GM21447 (cell line): ENCODE measurements at regions not wholly inside any gene's neighbourhood (a gene's known extent, or its start where the extent isn't known, plus 50 kb on each side); places are given as distances from the start of the nearest gene placed in this dataset.
"Not testable (repeated sequence)": the region's sequence is repeated elsewhere in the genome, so short reads cannot be mapped to it uniquely, and the experiment has no call there.

Experiments used
- ATAC-seq: cut with Tn5 transposase; IDR thresholded peaks from one replicate; pipeline ENCODE4 v1.9.1; 2021; ENCODE audit not compliant: unreplicated experiment

DNA sequence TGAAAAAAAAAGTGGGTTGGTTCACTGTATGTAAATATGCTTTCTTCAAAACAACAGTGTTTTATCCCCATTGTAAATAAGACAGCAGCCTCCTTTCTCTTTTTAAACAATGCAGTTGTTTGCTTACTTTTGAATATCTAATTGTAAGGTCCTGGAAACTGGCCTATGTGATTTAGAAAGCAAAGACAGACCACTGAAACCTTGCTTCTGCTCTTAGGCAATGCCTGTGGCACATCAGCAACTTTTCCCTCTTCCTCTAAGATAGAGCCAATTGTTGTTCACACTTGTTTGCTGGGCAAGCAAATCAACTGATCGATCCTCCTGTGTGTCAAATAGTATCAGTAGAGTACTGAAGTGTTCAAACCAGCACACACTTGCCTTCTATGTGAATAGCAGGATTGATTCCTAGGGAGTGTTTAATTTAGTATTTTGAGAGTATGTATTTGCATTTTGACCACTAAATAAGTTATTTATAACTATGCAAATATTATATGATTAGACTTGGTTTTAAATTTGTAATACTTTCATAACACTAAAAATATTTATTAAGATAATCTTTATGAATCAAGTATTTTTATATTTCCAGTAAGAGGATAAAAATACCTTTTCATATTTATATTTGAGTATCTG, 55.4 kb upstream of the GRPR start:
- ATAC-seq: peak; percentile 76

DNA sequence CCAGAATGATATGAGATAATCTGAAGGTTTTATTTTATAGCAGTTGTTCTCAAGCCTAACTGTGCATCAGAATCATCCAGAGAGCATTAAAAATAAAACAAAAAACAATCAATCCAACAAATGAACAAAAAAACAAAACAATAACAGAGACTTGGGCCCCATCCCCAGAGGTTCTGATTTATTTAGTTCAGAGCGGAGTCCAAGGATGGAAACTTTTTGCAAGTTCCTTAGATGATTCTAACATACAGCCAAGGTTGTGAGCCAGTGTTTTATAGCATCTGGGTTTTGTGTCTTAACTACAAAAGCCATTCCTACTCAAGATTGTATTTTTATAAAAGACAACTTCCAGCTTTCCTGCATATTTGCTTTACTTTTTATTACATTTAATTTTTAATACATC, 59.4 kb upstream of the GRPR start:
- no peak for ATAC-seq

DNA sequence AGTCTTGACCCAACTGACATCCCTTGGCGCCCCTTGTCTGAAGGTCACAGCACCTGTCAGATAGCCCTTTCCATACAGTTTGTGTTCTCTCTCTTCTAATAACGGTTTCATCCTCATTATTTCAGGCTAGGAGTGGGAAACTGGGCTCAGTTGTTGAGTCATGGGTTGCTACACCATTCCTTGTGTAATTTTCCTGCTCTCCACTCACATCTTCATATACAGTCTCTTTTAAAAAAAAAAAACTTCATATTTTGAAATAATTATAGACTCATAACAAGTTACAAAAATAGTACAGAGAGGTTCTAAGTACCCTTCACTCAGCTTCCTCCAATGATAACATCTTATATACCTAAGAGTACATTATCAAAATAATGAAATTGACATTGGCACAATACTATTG, 60.2 kb upstream of the GRPR start:
- no peak for ATAC-seq

DNA sequence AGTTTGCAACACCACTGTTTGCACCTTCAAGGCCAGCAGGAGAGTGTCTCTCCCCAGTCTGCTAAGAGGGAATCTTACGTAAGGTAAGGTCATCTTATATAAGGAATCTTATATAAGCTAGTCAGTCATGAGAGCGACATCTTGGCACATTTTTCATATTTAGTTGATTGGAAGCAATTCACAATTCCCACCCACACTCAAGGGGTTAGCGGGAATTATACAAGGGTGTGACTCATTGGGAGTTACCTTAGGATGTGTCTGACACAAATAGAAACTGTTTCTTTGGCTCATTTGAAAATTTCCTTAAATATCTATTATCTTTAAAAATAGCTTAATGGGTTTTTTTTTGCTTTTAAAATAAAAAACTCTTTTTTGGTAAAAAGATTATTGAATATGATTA, 62.1 kb upstream of the GRPR start:
- no peak for ATAC-seq

DNA sequence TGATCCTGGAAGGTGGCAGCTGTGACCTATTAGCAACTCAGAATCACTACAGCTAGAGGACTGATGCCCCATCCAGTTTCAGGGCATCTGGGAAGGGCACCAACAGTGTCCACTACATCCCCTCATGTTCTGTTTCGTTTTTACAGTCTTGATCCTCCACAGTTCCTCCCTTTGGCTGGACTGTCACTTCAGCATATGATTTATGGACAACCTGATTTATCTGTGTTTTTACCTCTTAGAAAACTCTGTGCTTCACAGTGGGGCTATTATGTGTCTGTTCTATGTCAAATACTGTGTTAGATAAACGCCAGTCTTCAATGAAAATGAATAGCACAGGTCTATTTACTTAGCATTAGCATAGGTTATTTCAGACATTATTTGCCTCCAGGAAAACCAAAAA, 63.1 kb upstream of the GRPR start:
- no peak for ATAC-seq

DNA sequence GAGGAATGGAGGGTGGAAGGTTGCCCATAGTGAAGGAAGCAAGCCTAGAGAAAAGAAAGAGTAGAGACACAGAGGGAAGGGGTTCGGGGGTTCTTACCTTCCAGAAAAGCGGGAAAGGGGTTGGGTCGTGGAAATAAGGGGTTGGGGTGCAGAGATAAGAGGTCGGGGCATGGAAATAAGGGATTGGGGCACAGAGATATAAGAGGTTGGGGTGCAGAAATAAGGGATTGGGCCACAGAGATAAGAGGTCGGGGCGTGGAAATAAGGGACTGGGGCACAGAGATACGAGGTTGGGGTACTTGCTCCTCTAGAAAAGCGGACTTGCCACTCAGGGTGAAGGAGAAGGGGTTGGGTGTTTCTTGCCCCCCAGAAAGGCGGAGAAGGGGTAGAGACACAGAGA, 74.2 kb upstream of the GRPR start:
- not testable (repeated sequence) for ATAC-seq

DNA sequence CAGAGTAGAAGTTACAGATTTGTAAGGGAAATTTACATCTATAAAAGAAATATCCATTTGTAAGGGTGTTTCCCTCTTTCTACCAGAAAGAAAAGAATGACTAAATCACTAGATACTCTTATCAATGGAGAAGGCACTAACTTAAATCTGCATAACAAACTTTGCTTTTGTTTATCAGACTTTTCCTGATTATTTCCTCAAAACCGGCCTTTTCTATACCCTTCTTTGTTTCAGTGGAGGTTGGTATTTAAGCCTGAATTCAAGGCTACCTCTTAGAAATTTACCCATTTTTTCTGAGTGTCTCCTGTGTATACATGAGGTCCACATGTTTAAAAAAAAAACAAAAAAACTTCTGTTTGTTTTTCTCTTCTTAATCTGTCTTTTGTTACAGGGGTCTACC, 80.4 kb upstream of the GRPR start:
- no peak for ATAC-seq

DNA sequence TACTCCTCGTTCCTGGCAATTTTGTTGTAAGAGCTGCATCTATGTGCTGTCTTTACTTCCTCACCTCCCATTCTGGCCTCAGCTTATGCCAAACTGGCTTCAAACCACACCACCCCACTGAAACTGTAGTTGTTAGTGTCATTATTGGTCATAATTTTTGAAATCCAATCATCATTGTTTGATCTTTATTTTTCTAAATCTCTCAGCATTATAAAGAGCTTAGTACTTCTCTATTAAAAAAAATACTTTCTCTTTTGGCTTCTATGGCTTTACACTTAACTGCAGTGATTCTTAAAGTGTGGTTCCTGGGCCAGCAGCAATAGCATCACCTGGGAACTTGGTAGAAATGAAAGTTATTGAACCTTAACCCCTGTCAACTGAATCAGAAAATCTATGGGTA, 83.5 kb upstream of the GRPR start:
- peak; percentile 62 for ATAC-seq

DNA sequence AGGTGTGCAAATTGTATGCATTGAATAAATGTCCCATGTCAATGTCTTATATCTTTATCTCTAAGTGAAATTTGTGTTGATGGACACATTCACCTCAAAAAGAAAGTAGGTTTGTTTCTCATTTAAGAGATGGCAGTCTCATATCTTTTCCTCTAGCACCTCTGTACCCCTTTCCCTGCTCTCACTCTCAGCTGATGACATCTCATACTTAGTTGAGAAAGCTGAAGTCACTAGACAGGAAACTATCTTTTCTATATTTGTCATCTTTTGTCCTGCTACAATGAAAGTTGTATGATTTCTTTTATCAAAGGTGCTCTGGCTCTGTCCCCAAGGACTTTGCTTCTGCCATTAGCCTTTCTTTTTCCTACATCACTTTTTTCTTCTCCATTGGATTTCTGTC, 84.0 kb upstream of the GRPR start:
- peak; percentile 69 for ATAC-seq

DNA sequence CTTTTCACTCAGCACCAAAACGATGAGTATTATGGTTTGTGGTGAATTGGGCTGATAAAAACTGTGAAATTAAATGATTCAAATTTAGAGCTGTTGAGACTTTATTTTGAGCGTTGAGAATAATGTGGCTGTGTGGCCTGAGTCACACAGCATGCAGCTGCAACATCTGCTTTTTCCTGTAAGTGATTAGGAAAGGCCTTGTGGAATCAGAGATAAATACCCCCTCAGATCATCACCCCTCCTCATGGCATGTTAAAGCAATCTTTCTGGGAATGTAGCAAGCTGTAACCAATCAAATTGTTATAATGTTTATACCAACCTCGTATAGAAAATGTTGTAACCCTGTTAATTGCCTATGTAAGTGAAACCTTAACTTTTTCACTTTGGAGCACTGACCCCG, 90.0 kb upstream of the GRPR start:
- no peak for ATAC-seq

DNA sequence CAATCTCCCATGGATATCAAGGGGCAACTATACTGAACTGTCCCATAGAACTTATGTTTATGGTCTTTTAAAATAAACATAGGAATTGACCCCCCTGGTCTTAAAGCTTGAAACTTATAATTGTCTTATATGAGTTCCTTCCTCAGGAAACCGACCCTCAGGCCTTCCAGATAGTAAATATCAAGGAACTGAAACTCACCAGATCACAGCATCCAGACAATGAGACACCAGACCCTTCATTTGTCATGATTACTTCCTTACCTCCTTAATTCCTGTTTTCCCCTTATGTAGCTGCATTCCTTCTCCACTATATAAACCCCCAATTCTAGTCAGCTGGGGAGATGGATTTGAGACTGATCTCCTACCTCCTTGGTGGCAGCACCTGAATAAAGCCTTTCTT, 94.8 kb upstream of the GRPR start:
- no peak for ATAC-seq

DNA sequence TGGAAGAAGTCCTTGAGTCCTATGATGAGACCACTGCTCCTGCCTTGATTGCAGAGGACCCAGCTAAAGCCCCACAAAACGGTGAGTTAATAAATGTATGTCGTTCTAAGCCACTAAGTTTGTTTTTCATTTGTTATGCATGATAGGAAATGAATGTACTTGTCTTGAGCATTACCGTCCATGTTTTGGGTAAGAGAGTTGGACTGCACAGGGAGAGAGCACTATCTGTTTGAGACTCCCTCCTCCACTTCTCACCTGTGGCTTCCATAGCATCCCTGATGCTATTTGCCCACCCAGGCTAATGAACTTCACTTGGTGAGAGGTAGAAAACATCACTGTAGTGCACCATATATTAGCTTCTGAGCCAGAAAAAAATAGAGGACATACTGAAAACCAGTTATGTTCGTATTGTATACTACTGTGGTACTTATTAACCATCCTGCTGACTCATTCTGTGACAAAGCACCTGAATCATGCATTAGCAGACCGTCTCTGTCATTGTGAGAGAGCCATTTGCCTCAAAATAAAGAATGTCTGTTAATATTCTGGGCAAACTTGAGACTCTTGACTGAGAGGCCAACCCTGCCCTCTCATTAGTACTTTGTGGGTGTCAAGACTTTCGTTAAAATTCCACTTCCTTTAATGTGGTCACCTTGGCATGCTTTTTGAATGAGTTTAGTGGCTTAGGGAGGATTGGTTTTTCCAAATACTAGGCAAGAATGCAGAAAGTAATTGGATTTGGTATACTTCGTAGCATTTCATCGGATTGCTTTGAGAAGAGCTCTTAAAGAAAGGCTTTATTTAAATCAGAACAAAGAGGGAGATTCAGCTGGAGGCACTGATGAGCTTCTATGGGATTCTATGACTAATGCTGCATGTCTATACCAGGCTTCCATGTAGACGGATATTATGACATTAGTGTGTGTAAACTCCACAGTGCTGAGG, 99.3 kb upstream of the GRPR start:
- ATAC-seq: peak; percentile 97

DNA sequence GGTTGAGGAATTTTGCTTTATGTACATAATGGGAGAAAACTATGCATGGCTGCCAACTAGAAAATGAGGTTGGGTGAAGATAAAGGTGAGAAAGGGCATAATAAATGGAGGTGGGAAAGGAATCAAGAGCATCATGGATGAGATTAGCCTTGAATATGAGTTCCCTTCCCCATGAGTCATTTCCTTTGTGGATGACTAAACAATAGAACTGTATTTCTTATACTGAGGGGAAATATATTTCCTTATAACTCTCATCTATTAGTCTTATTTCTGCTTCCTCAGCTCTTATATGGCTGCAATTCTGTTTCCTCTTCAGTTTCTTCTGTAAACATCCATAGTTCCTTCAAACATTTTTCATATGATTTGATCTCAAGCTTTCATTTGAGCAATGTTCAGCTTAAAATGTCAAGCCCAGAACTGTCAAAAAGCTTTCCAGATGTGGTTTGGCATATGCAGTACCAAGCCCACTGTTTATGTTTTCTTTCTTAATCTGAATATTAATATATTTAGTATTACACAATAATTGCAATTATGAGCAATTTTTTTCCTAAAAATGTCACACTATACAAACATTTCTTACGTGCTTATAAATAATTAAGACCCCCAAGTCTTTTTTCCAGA, 100.7 kb upstream of the GRPR start:
- ATAC-seq: no peak

DNA sequence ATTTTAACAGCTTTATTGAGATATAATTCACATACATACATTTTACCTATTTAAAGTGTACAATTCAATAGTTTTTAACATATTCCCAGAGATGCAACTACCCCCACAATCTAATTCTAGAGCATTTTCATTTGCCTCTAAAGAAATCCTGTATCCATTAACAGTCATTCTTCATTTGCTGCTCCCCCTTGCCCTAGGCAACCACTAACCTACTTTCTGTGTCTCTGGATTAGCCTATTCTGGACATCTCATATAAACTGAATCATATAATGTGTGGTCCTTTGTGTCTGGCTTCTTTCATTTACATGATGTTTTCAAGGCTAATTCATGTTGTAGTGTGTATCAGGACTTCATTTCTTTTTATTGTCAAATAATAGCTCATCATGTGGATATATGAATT, 105.1 kb upstream of the GRPR start:
- no peak for ATAC-seq

DNA sequence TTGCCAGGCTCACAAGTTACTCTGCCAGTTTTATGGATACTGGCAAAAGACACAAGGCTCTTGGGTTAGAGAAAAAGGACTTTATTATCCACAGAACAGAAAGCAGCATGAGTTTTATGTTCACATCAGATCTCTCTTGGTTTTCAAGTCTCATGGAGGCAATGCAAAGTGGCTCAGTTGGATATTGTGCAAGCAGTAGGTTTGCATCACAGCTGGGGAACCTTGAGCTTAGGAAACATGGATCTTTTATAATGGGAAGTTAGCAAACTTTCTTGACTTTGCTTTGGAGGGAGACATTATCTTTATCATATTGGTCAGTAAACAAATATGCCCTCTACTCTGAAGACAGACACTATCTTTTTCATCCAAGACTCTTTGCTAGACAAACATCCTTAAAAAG, 109.2 kb upstream of the GRPR start:
- no peak for ATAC-seq

DNA sequence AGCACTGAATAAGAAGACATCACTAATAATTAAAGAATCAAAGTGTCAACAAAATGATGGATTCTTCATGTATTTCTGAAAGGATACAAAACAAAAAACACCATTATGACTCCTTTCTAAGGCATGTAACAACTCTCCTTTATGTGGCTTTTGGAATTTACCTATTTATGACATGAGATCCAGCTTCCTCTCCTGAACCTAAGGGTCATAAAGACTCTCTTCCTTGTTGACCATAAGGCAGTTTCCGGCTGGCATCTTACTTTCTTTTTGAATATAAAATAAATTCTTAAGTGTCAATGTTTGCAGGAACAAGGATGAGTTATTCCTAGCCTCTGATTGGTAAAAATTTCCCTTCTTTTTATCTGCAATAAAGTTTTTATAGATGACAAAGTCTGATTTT, 111.1 kb upstream of the GRPR start:
- ATAC-seq: no peak

DNA sequence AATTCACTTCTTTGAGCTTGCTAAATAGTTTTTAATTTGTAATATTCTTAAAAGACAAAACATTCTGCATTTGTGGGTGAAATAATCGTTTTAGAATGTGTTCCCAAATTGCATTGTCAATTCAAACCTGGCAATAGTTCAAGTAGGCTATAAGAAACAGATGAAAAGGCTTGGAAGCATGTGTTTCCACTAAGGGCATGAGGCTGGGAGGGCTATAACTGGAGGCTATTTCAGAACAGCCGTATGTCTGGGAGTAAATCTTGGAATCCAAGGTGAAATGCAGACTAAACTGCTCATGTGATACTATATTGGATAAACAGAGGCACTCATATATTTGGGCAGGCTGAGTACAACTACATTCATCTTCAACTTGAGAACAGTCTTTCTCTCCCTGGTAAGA, 117.4 kb upstream of the GRPR start:
- no peak for ATAC-seq

DNA sequence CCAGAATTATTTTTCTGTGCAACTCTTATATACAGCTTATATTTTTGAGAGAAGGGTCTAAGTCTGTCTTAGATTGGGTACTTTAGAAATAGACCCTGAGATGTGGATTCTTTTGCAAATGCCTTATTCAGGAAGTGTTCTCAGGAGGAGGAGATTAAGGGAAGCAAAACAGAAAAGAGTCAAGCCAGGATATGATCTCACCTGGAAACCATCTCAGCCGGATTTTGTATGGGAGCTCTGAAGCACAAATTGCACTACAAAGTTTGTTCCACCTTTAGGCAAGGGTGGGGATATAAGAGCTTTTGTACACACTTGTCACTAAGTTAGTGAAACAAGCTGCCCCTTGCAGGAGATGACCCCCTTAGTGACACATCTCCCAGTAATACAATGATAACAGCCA, 121.2 kb upstream of the GRPR start:
- ATAC-seq: no peak

DNA sequence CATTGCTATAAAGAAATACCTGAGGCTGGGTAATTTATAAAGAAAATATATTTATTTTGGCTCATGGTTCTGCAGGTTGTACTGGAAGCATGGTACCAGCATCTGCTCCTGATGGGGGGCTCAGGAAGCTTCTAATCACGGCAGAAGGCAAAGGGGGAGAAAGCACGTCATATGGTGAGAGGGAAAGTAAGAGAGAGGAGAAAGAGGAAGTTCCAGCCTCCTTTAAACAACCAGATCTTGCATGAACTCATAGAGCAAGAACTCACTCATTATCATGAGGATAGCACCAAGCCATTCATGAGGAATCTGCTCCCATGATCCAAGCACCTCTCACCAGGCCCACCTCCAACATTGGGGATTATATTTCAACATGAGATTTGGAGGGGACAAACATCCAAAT, 125.0 kb upstream of the GRPR start:
- no peak for ATAC-seq

DNA sequence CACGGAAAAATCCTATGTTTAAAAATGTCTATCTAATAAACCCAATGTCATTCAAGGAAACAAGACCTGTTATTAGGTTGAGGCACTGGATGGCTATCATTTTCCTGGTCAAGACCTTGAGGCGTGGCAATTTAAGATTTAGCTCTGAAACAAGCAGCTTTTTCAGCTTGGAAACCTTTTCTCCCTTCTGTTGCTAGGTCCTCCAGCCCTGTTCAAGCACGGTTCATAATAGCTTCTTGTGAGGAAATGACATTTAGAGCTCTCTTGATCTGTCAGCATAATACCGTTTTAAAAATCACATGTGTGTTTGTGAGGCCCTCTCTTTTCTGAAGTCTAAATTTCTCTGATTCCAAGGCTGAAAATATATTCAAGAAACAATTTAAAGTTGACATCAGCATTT, 133.6 kb upstream of the GRPR start:
- ATAC-seq: no peak

DNA sequence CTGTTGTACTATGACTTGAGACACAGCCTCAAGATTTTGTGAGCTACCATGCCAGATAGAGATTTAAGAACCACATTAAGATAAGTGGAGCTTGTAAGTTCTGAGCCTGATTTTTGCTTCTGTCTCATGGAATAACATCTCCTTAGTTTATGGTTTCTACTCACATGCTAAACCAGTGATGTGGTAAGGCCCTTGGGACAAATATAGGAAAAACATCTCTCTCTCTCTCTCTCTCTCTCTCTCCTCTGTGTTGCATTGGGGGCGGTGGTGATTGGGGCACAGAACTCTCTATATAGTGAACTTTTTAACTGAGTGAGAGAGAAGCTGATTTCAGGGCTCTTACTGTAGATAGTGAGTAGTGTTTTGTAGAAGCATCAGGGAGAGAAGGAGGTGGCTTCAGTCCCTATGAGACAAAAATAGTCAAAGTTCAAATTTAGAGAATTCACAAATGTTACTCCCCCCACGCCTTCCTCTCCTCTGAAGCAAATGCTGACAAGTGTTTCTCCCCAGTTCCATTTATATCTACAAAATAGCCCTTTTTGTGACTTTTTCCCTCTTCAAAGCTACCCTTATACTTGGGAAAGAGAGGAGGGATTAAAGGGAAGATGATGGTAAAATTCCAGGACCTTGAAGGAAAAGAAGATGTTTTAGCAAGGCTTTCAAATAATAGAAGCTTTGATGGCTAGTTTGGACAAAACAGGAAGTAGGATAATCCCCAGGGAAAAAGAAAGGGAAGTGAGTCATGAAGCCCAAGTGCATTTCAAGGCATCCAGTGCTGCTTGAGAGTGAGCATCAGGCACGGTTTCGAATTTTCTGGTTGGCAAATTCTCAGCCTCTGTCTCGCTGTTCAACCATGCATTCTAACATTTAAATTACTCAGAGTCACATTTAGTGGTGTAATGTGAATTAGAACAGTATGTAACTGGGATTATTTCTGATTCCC, 134.3 kb upstream of the AP1S2 start:
- no peak for ATAC-seq
